ENCODE measurements at regions not wholly inside any gene's neighbourhood (a gene's known extent, or its start where the extent isn't known, plus 50 kb on each side); places are given as distances from the start of the nearest gene placed in this dataset.

DNA sequence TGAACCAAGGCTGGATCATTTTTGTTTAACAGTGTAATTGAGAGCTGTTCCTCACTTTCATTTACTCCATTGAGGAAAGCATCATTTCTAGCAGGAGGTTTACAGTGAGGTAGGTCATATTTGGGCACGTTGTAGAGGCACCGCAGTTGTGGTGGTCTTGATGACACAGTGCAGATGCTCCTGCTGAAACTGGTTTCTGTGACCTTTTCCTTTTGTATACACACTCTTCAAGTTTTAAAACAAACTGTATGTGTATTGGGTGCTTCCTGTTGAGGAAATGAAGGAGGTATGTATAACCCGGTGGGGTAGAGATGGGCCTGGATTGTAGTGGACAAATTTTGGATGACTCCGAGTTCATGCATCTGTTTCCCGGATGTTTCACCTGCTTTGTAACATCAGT is 456.3 kb upstream of the RGS6 start:
- TF ChIP-seq, protein P1, sequence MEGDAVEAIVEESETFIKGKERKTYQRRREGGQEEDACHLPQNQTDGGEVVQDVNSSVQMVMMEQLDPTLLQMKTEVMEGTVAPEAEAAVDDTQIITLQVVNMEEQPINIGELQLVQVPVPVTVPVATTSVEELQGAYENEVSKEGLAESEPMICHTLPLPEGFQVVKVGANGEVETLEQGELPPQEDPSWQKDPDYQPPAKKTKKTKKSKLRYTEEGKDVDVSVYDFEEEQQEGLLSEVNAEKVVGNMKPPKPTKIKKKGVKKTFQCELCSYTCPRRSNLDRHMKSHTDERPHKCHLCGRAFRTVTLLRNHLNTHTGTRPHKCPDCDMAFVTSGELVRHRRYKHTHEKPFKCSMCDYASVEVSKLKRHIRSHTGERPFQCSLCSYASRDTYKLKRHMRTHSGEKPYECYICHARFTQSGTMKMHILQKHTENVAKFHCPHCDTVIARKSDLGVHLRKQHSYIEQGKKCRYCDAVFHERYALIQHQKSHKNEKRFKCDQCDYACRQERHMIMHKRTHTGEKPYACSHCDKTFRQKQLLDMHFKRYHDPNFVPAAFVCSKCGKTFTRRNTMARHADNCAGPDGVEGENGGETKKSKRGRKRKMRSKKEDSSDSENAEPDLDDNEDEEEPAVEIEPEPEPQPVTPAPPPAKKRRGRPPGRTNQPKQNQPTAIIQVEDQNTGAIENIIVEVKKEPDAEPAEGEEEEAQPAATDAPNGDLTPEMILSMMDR (IDR thresholded peaks at IDR 0.05; ENCODE audit: low read depth, low read length), result no peak
- TF ChIP-seq POLR2A (IDR thresholded peaks at IDR 0.05; ENCODE audit: extremely low read depth, insufficient read length), result no peak

Measured in NB4 (cell line).